Left ventricle myocardium inferior (tissue), 1 donor: ENCODE measurements at regions not wholly inside any gene's neighbourhood (a gene's known extent, or its start where the extent isn't known, plus 50 kb on each side); places are given as distances from the start of the nearest gene placed in this dataset.

Experiments
- DNase-seq: peaks from one replicate; pipeline ENCODE4 v3.0.0-alpha.2; 2020
- H3K27ac ChIP-seq: fragments of 200-600 bp; replicated peaks from 2 replicates; pipeline ENCODE4 v1.8.0; 2021
- H3K27me3 ChIP-seq: fragments of 200-600 bp; 2 replicates; pipeline ENCODE4 v1.8.0; 2021; ENCODE audit warnings: low read depth
- H3K36me3 ChIP-seq: fragments of 200-600 bp; 2 replicates; pipeline ENCODE4 v1.8.0; 2021
- H3K4me1 ChIP-seq: fragments of 200-600 bp; 2 replicates; pipeline ENCODE4 v1.8.0; 2021
- H3K4me3 ChIP-seq: fragments of 200-600 bp; 2 replicates; pipeline ENCODE4 v1.8.0; 2021; ENCODE audit warnings: mild to moderate bottlenecking, moderate library complexity
- H3K9me3 ChIP-seq: fragments of 200-600 bp; replicated peaks from 2 replicates; pipeline ENCODE4 v1.8.0; 2021
- CTCF ChIP-seq: fragments of 200-600 bp; IDR thresholded peaks from 2 replicates; pipeline ENCODE4 v1.8.0; 2021; ENCODE audit warnings: antibody characterized with exemption, mild to moderate bottlenecking, borderline replicate concordance
- intact Hi-C: fragments of 100-400 bp; cut with micrococcal nuclease; formaldehyde crosslinking; loops from one replicate; pipeline ENCODE4 v1.11.0; 2022
- donor health status: DM: no; HTN: yes; CAD: no; lungs with severe emphysema.

- intact Hi-C loops: no loop called here
- no peaks in the 10 kb centered on the region for H3K27me3 ChIP-seq
- H3K4me1 ChIP-seq: no peaks in the 10 kb centered on the region
- no peaks in the 10 kb centered on the region for H3K36me3 ChIP-seq
- no peak overlapping the region for H3K4me3 ChIP-seq
- DNase-seq: no peak
- TF ChIP-seq CTCF: no peak
- H3K27ac ChIP-seq: no peak overlapping the region
- no peaks in the 10 kb centered on the region for H3K9me3 ChIP-seq
Observed at GRCh38 chr15:35713733-35714132, 167.8 kb upstream of the DPH6 start.

- H3K9me3 ChIP-seq: no peaks in the 10 kb centered on the region
- H3K4me3 ChIP-seq: no peak overlapping the region
- no peaks in the 10 kb centered on the region for H3K4me1 ChIP-seq
- intact Hi-C loops: no loop called here
- no peaks in the 10 kb centered on the region for H3K36me3 ChIP-seq
- no peak overlapping the region for H3K27ac ChIP-seq
- no peak for TF ChIP-seq CTCF
- DNase-seq: no peak
- H3K27me3 ChIP-seq: no peaks in the 10 kb centered on the region
Observed at GRCh38 chr15:35717721-35718120, 171.8 kb upstream of the DPH6 start.

- Histone ChIP-seq H3K4me1 (no peaks in the 10 kb centered on the region), H3K27ac (no peak overlapping the region), H3K36me3 (no peaks in the 10 kb centered on the region), H3K4me3 (no peak overlapping the region), H3K27me3 (no peaks in the 10 kb centered on the region), H3K9me3 (no peaks in the 10 kb centered on the region)
- TF ChIP-seq CTCF: no peak
- intact Hi-C loops: no loop called here
- no peak for DNase-seq
Observed at GRCh38 chr15:35720019-35720418, 174.1 kb upstream of the DPH6 start.

- no peaks in the 10 kb centered on the region for H3K36me3 ChIP-seq
- no peaks in the 10 kb centered on the region for H3K4me1 ChIP-seq
- intact Hi-C loops: no loop called here
- TF ChIP-seq CTCF: no peak
- H3K27ac ChIP-seq: no peak overlapping the region
- no peak overlapping the region for H3K4me3 ChIP-seq
- no peak for DNase-seq
- no peaks in the 10 kb centered on the region for H3K27me3 ChIP-seq
- H3K9me3 ChIP-seq: no peaks in the 10 kb centered on the region
Observed at GRCh38 chr15:35720984-35721383, 175.0 kb upstream of the DPH6 start.

- Histone ChIP-seq H3K27ac (no peak overlapping the region), H3K4me3 (no peak overlapping the region), H3K27me3 (no peaks in the 10 kb centered on the region), H3K4me1 (no peaks in the 10 kb centered on the region), H3K36me3 (no peaks in the 10 kb centered on the region), H3K9me3 (no peaks in the 10 kb centered on the region)
- intact Hi-C loops: no loop called here
- DNase-seq: no peak
- no peak for TF ChIP-seq CTCF
Observed at GRCh38 chr15:35721751-35722150, 175.8 kb upstream of the DPH6 start.

GRCh38 chr15:35722501-35722900 lies 176.5 kb upstream of the DPH6 start:
- intact Hi-C loops: no loop called here
- H3K36me3 ChIP-seq: no peaks in the 10 kb centered on the region
- no peaks in the 10 kb centered on the region for H3K9me3 ChIP-seq
- no peaks in the 10 kb centered on the region for H3K27me3 ChIP-seq
- no peaks in the 10 kb centered on the region for H3K4me1 ChIP-seq
- no peak overlapping the region for H3K4me3 ChIP-seq
- DNase-seq: no peak
- no peak overlapping the region for H3K27ac ChIP-seq
- TF ChIP-seq CTCF: no peak
